ENCODE measurements at regions not wholly inside any gene's neighbourhood (a gene's known extent, or its start where the extent isn't known, plus 50 kb on each side); places are given as distances from the start of the nearest gene placed in this dataset.

DNA sequence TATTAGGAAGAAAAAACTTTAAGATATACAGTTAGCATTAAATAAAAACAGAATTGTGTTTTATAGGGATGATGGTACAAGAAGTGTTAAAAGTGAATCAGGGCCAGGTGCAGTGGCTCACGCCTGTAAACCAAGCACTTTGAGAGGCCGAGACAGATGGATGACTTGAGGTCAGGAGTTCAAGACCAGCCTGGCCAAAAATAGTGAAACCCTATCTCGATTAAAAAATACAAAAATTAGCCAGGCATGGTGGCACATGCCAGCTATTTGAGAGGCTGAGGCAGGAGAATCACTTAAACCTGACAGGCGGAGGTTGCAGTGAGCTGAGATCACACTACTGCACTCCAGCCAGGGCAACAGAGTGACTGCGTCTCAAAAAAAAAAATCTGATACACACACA lies 282.9 kb upstream of the ATP10B start:
- no peak overlapping the region for H3K4me2 ChIP-seq (ENCODE audit: low read length)
- intact Hi-C loops (cut with micrococcal nuclease) = no loop called here
- H3K79me2 ChIP-seq (ENCODE audit: insufficient read depth, low read length) = no peaks in the 10 kb centered on the region
- H3K4me1 ChIP-seq (ENCODE audit: control insufficient read depth in 1 of 2, insufficient read depth in 2 of 2, low read length in 2 of 2) = no peaks in the 10 kb centered on the region
- no peaks in the 10 kb centered on the region for H3K36me3 ChIP-seq (ENCODE audit: control insufficient read depth in 1 of 2, insufficient read depth in 2 of 2, low read length in 2 of 2)
- H3K9ac ChIP-seq (ENCODE audit: low read length) = no peak overlapping the region
- no peak overlapping the region for H3K4me3 ChIP-seq (replicated peaks in 1 of 2; ENCODE audit: low read depth in 1 of 2, low read length in 2 of 2)
- H3K27ac ChIP-seq (ENCODE audit: low read depth, low read length) = no peak overlapping the region
- DNase-seq (ENCODE audit: low read depth, low spot score) = no peak
- no peaks in the 10 kb centered on the region for H3K27me3 ChIP-seq (ENCODE audit: insufficient read depth, low read length)
- POLR2A ChIA-PET = no interaction called here
- H3K9me3 ChIP-seq (ENCODE audit: control insufficient read depth in 1 of 2, insufficient read depth in 1 of 2, low read depth in 1 of 2, low read length in 2 of 2) = peaks cover 3 to 9% of the 10 kb centered on the region in 2 experiments; a peak in 1 of 4 replicates
- H3K9me2 ChIP-seq (ENCODE audit: insufficient read depth) = no peaks in the 10 kb centered on the region
- CTCF ChIA-PET = no interaction called here
- no TSS peak for BruUV-seq (replicated peaks)
- H4K20me1 ChIP-seq (ENCODE audit: insufficient read depth) = no peaks in the 10 kb centered on the region
- H2AFZ ChIP-seq (ENCODE audit: low read depth, low read length, poor library complexity, severe bottlenecking) = no peak overlapping the region
- TF ChIP-seq, protein P1, sequence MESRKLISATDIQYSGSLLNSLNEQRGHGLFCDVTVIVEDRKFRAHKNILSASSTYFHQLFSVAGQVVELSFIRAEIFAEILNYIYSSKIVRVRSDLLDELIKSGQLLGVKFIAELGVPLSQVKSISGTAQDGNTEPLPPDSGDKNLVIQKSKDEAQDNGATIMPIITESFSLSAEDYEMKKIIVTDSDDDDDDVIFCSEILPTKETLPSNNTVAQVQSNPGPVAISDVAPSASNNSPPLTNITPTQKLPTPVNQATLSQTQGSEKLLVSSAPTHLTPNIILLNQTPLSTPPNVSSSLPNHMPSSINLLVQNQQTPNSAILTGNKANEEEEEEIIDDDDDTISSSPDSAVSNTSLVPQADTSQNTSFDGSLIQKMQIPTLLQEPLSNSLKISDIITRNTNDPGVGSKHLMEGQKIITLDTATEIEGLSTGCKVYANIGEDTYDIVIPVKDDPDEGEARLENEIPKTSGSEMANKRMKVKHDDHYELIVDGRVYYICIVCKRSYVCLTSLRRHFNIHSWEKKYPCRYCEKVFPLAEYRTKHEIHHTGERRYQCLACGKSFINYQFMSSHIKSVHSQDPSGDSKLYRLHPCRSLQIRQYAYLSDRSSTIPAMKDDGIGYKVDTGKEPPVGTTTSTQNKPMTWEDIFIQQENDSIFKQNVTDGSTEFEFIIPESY (IDR thresholded peaks at IDR 0.05; ENCODE audit: extremely low read depth, insufficient replicate concordance, low read length) = no peak
- no peak for TF ChIP-seq YY1 (IDR thresholded peaks at IDR 0.05; ENCODE audit: extremely low read depth, insufficient replicate concordance, low read depth, low read length)
- TF ChIP-seq FOSL1 (IDR thresholded peaks at IDR 0.05; ENCODE audit: low read depth) = no peak
- no peak for TF ChIP-seq JUND (IDR thresholded peaks at IDR 0.05)
- TF ChIP-seq ZFX (IDR thresholded peaks at IDR 0.05) = no peak
- no peak for TF ChIP-seq EZH2phosphoT487 (IDR thresholded peaks at IDR 0.05; ENCODE audit: borderline replicate concordance)
- TF ChIP-seq TCF7L2 (IDR thresholded peaks at IDR 0.05; ENCODE audit: borderline replicate concordance, extremely low read depth, insufficient read depth, insufficient read length) = no peak
- TF ChIP-seq SRF (IDR thresholded peaks at IDR 0.05; ENCODE audit: low read depth) = no peak
- no peak for TF ChIP-seq ELF1 (IDR thresholded peaks at IDR 0.05; ENCODE audit: borderline replicate concordance, low read depth)
- TF ChIP-seq, protein P2, sequence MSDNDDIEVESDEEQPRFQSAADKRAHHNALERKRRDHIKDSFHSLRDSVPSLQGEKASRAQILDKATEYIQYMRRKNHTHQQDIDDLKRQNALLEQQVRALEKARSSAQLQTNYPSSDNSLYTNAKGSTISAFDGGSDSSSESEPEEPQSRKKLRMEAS (IDR thresholded peaks at IDR 0.05) = no peak
- TF ChIP-seq, protein P3, sequence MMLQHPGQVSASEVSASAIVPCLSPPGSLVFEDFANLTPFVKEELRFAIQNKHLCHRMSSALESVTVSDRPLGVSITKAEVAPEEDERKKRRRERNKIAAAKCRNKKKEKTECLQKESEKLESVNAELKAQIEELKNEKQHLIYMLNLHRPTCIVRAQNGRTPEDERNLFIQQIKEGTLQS (IDR thresholded peaks at IDR 0.05) = no peak
- TF ChIP-seq SP1 (IDR thresholded peaks at IDR 0.05; ENCODE audit: low read depth) = no peak
- no peak for TF ChIP-seq CBX3 (IDR thresholded peaks at IDR 0.05; ENCODE audit: low read depth)
- TF ChIP-seq, protein P4, sequence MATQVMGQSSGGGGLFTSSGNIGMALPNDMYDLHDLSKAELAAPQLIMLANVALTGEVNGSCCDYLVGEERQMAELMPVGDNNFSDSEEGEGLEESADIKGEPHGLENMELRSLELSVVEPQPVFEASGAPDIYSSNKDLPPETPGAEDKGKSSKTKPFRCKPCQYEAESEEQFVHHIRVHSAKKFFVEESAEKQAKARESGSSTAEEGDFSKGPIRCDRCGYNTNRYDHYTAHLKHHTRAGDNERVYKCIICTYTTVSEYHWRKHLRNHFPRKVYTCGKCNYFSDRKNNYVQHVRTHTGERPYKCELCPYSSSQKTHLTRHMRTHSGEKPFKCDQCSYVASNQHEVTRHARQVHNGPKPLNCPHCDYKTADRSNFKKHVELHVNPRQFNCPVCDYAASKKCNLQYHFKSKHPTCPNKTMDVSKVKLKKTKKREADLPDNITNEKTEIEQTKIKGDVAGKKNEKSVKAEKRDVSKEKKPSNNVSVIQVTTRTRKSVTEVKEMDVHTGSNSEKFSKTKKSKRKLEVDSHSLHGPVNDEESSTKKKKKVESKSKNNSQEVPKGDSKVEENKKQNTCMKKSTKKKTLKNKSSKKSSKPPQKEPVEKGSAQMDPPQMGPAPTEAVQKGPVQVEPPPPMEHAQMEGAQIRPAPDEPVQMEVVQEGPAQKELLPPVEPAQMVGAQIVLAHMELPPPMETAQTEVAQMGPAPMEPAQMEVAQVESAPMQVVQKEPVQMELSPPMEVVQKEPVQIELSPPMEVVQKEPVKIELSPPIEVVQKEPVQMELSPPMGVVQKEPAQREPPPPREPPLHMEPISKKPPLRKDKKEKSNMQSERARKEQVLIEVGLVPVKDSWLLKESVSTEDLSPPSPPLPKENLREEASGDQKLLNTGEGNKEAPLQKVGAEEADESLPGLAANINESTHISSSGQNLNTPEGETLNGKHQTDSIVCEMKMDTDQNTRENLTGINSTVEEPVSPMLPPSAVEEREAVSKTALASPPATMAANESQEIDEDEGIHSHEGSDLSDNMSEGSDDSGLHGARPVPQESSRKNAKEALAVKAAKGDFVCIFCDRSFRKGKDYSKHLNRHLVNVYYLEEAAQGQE (IDR thresholded peaks at IDR 0.05; ENCODE audit: low read depth) = no peak
- TF ChIP-seq SIN3A (IDR thresholded peaks at IDR 0.05; ENCODE audit: low read depth) = no peak
- no peak for ATAC-seq
- RAD21 ChIA-PET (ENCODE audit: low non-redundant PET in 1 of 2, low total read pairs in 2 of 2, uncharacterized antibody in 2 of 2, unreplicated experiment in 2 of 2) = no interaction called here

Measured in HCT116 (cell line).